ENCODE measurements at regions not wholly inside any gene's neighbourhood (a gene's known extent, or its start where the extent isn't known, plus 50 kb on each side); places are given as distances from the start of the nearest gene placed in this dataset.

GRCh38 chr20:6490849-6491248 is 276.6 kb upstream of the BMP2 start (continued):
- TF ChIP-seq ZBED4 (CRISPR knock-in tag; IDR thresholded peaks at IDR 0.05; ENCODE audit: borderline replicate concordance): peak; percentile 45; the same call in 1 of the 2 replicates
- TF ChIP-seq ZEB1 (IDR thresholded peaks at IDR 0.05; ENCODE audit: insufficient replicate concordance, low read depth): peak; percentile 50
- TF ChIP-seq NCOA1 (CRISPR knock-in tag; IDR thresholded peaks at IDR 0.05): 0 out of 2 replicates have a peak, but pooled peaks have one; percentile 42
- peak; percentile 51; the same call in 1 of the 2 replicates for TF ChIP-seq ZNF7 (CRISPR knock-in tag; IDR thresholded peaks at IDR 0.05)
- no peak for TF ChIP-seq FOXP1 (IDR thresholded peaks at IDR 0.05)
- TF ChIP-seq FOXP1 (CRISPR knock-in tag; IDR thresholded peaks at IDR 0.05): peak; percentile 45; the same call in 1 of the 2 replicates
- 0 out of 2 replicates have a peak, but pooled peaks have one; percentile 24 for TF ChIP-seq ZNF710 (CRISPR knock-in tag; IDR thresholded peaks at IDR 0.05; ENCODE audit: borderline replicate concordance)
- TF ChIP-seq ZBTB44 (CRISPR knock-in tag; IDR thresholded peaks at IDR 0.05): peak; percentile 88; the same call in 1 of the 2 replicates
- TF ChIP-seq GATAD2A (CRISPR knock-in tag; IDR thresholded peaks at IDR 0.05): peak; percentile 75
- TF ChIP-seq FOXO1 (CRISPR knock-in tag; IDR thresholded peaks at IDR 0.05): peak; percentile 43; the same call in 1 of the 2 replicates
- TF ChIP-seq POGZ (CRISPR knock-in tag; IDR thresholded peaks at IDR 0.05): peak; percentile 59; the same call in 1 of the 2 replicates
- no peak for TF ChIP-seq ZNF691 (CRISPR knock-in tag; IDR thresholded peaks at IDR 0.05; ENCODE audit: borderline replicate concordance, low read depth)
- peak; percentile 68 for TF ChIP-seq ZFX (CRISPR knock-in tag; IDR thresholded peaks at IDR 0.05; ENCODE audit: low read depth)
- TF ChIP-seq HINFP (CRISPR knock-in tag; IDR thresholded peaks at IDR 0.05; ENCODE audit: low read depth): no peak
- no peak for TF ChIP-seq NPAS2 (CRISPR knock-in tag; IDR thresholded peaks at IDR 0.05; ENCODE audit: borderline replicate concordance)
- TF ChIP-seq ATAD3A (CRISPR knock-in tag; IDR thresholded peaks at IDR 0.05): no peak
- TF ChIP-seq ZNF496 (CRISPR knock-in tag; IDR thresholded peaks at IDR 0.05; ENCODE audit: insufficient replicate concordance): no peak
- TF ChIP-seq ZNF780A (CRISPR knock-in tag; IDR thresholded peaks at IDR 0.05): peak; percentile 66; the same call in 1 of the 2 replicates
- peak; percentile 31 for TF ChIP-seq SKI (IDR thresholded peaks at IDR 0.05; ENCODE audit: partially characterized antibody)
- no peak for TF ChIP-seq ZNF547 (CRISPR knock-in tag; IDR thresholded peaks at IDR 0.05)
- peak; percentile 99 for TF ChIP-seq HNF4A (CRISPR knock-in tag; IDR thresholded peaks at IDR 0.05)
- peak; percentile 73; the same call in 1 of the 2 replicates for TF ChIP-seq IRF2 (CRISPR knock-in tag; IDR thresholded peaks at IDR 0.05)
- TF ChIP-seq ZNF792 (CRISPR knock-in tag; IDR thresholded peaks at IDR 0.05): peak; percentile 69; the same call in 1 of the 2 replicates
